PC-3 (cell line): ENCODE measurements at regions not wholly inside any gene's neighbourhood (a gene's known extent, or its start where the extent isn't known, plus 50 kb on each side); places are given as distances from the start of the nearest gene placed in this dataset.

Experiments used
- ATAC-seq: fragments of 200-7000 bp; cut with Tn5 transposase; 2 replicates; pipeline ENCODE4 v1.9.1; 2020; ENCODE audit warnings: mild to moderate bottlenecking, moderate library complexity
- BruUV-seq: library from RNA; stranded (reverse); fragments of 400-500 nt; replicated peaks from 2 replicates; lab custom pipeline; 2021; lab: Mats Ljungman, UMichigan
- CTCF ChIA-PET: fragments of 300-600 bp; sonication (Branson Sonifier 250); formaldehyde crosslinking; loops from one replicate; lab custom pipeline; 2022; ENCODE audit warnings: antibody characterized with exemption; lab: Charles Lee
- POLR2A ChIA-PET: fragments of 300-600 bp; sonication (Branson Sonifier 250); formaldehyde crosslinking; loops from one replicate; lab custom pipeline; 2022; ENCODE audit warnings: antibody characterized with exemption; ENCODE audit not compliant: unreplicated experiment; lab: Charles Lee
- DNase-seq: peaks from one replicate; pipeline ENCODE4 v3.0.0-alpha.2; 2015
- H2AFZ ChIP-seq: fragments of 300-600 bp; sonication (generic); 2 replicates; pipeline ENCODE4 v1.6.0; 2016; ENCODE audit warnings: antibody characterized with exemption, low read length
- H3F3A ChIP-seq: fragments of 300-600 bp; sonication (generic); one replicate; pipeline ENCODE4 v1.6.0; 2017; ENCODE audit warnings: antibody characterized with exemption, low read length, control low read depth, mild to moderate bottlenecking; ENCODE audit not compliant: unreplicated experiment
- H3K27ac ChIP-seq: fragments of 300-600 bp; sonication (generic); 2 replicates; pipeline ENCODE4 v1.5.1; 2016; ENCODE audit warnings: mild to moderate bottlenecking, low read length
- H3K27me3 ChIP-seq: fragments of 300-600 bp; sonication (generic); 2 replicates; pipeline ENCODE4 v1.6.1; 2016; ENCODE audit warnings: low read length, mixed read lengths
- H3K36me3 ChIP-seq: fragments of 300-600 bp; sonication (generic); 2 replicates; pipeline ENCODE4 v1.6.1; 2016; ENCODE audit warnings: low read depth, mixed run types, low read length, mixed read lengths
- H3K4me1 ChIP-seq: fragments of 300-600 bp; sonication (generic); 2 replicates; pipeline ENCODE4 v1.5.1; 2016; ENCODE audit warnings: low read length; ENCODE audit not compliant: insufficient read depth
- H3K4me2 ChIP-seq: fragments of 300-600 bp; sonication (generic); 2 replicates; pipeline ENCODE4 v1.6.0; 2016; ENCODE audit warnings: low read length
- H3K4me3 ChIP-seq: fragments of 300-600 bp; sonication (generic); 2 replicates; pipeline ENCODE4 v1.5.1; 2016; ENCODE audit warnings: mild to moderate bottlenecking, low read length, mixed read lengths
- H3K79me2 ChIP-seq: fragments of 300-600 bp; sonication (generic); 2 replicates; pipeline ENCODE4 v1.6.1; 2017; ENCODE audit warnings: low read length, mixed read lengths
- H3K9ac ChIP-seq: fragments of 300-600 bp; sonication (generic); 2 replicates; pipeline ENCODE4 v1.6.0; 2016; ENCODE audit warnings: mild to moderate bottlenecking, low read length
- H3K9me2 ChIP-seq: fragments of 300-600 bp; sonication (generic); replicated peaks from 2 replicates; pipeline ENCODE4 v1.6.1; 2016; ENCODE audit warnings: mixed run types, low read length, mixed read lengths
- H3K9me3 ChIP-seq: fragments of 300-600 bp; sonication (generic); 2 replicates; pipeline ENCODE4 v1.6.1; 2016; ENCODE audit warnings: low read length, mixed read lengths
- H4K20me1 ChIP-seq: fragments of 300-600 bp; sonication (generic); 2 replicates; pipeline ENCODE4 v1.6.1; 2016; ENCODE audit warnings: low read length, mixed read lengths
- CTCF ChIP-seq: fragments of 300-600 bp; sonication (generic); conservative IDR thresholded peaks from 2 replicates; pipeline ENCODE4 v1.5.1; 2017; ENCODE audit warnings: antibody characterized with exemption, low read depth, mild to moderate bottlenecking, low read length
- EZH2 ChIP-seq: fragments of 300-600 bp; sonication (generic); IDR thresholded peaks from one replicate; pipeline ENCODE4 v1.6.1; 2017; ENCODE audit warnings: antibody characterized with exemption, mild to moderate bottlenecking, low read length; ENCODE audit not compliant: unreplicated experiment
- EZH2phosphoT487 ChIP-seq: fragments of 300-600 bp; sonication (generic); IDR thresholded peaks from 2 replicates; pipeline ENCODE4 v1.6.1; 2018; ENCODE audit warnings: mild to moderate bottlenecking, antibody characterized with exemption, low read length, borderline replicate concordance
- intact Hi-C: fragments of 100-400 bp; cut with micrococcal nuclease; formaldehyde crosslinking; loops from 2 replicates; pipeline ENCODE4 v1.9.0; 2023

- Histone ChIP-seq H3F3A (no peaks in the 10 kb centered on the region), H3K27me3 (no peaks in the 10 kb centered on the region), H3K36me3 (no peaks in the 10 kb centered on the region), H3K9me3 (no peaks in the 10 kb centered on the region), H3K4me2 (no peak overlapping the region), H3K79me2 (no peaks in the 10 kb centered on the region), H3K9ac (no peak overlapping the region), H3K4me3 (no peak overlapping the region), H2AFZ (no peak overlapping the region), H3K4me1 (no peaks in the 10 kb centered on the region), H3K27ac (no peak overlapping the region), H3K9me2 (no peaks in the 10 kb centered on the region), H4K20me1 (no peaks in the 10 kb centered on the region)
- no TSS peak for BruUV-seq
- DNase-seq: no peak
- CTCF ChIA-PET: no interaction called here
- ATAC-seq: no peak
- POLR2A ChIA-PET: no interaction called here
- no peak for TF ChIP-seq CTCF
- TF ChIP-seq EZH2phosphoT487: no peak
- no peak for TF ChIP-seq EZH2
- intact Hi-C loops: no loop called here
These were observed 358.9 kb upstream of the PCSK5 start for GRCh38 chr9:75531588-75531987.

DNA sequence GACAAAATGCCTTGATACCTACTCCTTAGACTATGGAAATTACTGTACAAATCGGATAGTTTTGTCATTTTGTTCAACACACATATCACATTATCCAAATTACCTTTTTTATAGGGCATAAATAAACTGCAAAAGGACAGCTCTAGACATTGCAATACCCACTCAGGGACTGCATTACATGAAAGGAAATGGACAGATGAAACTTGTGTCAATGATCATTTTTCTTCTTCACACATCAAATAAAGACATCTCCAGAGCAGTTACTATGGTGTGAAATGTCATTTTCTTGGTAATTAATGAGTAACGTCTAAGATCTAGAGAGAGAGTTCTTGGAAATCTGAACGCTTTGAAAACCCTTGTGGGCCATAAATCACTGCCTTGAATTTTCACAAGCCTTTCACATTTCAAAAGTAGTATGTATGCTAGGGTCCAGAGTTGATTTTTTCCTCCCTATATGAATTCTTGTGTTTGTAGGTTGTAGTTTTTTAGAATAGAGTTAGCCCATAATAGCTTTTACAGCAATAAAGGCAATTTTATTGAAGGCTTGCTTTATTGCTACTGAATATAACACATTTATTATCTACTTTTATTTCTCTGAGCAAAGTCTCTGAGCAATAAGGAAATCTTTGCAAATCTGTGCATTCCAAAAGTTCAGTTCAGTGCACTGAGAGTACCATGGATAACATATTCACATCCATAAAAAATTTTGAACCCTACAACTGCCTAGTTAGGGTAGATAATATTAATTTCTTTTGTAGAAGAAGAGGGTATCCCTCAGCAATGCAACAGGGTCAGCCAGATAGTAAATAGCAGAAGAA, 358.0 kb upstream of the PCSK5 start:
- BruUV-seq: no TSS peak
- Histone ChIP-seq H3K36me3 (no peaks in the 10 kb centered on the region), H2AFZ (no peak overlapping the region), H3K9me2 (no peaks in the 10 kb centered on the region), H3K4me2 (no peak overlapping the region), H3K27ac (no peak overlapping the region), H3K27me3 (no peaks in the 10 kb centered on the region), H3K79me2 (no peaks in the 10 kb centered on the region), H3K4me3 (no peak overlapping the region), H3K9me3 (no peaks in the 10 kb centered on the region), H4K20me1 (no peaks in the 10 kb centered on the region), H3F3A (no peaks in the 10 kb centered on the region), H3K4me1 (no peaks in the 10 kb centered on the region), H3K9ac (no peak overlapping the region)
- DNase-seq: no peak
- no peak for TF ChIP-seq EZH2
- TF ChIP-seq EZH2phosphoT487: no peak
- no peak for TF ChIP-seq CTCF
- POLR2A ChIA-PET: no interaction called here
- intact Hi-C loops: no loop called here
- no peak for ATAC-seq
- CTCF ChIA-PET: no interaction called here

- Histone ChIP-seq H3K9ac (no peak overlapping the region), H4K20me1 (no peaks in the 10 kb centered on the region), H3K9me2 (no peaks in the 10 kb centered on the region), H3K4me1 (no peaks in the 10 kb centered on the region), H3K9me3 (no peaks in the 10 kb centered on the region), H3K27ac (no peak overlapping the region), H3K27me3 (no peaks in the 10 kb centered on the region), H3F3A (no peaks in the 10 kb centered on the region), H3K79me2 (no peaks in the 10 kb centered on the region), H3K4me3 (no peak overlapping the region), H2AFZ (no peak overlapping the region), H3K36me3 (no peaks in the 10 kb centered on the region), H3K4me2 (no peak overlapping the region)
- no peak for TF ChIP-seq EZH2
- TF ChIP-seq CTCF: no peak
- TF ChIP-seq EZH2phosphoT487: no peak
- POLR2A ChIA-PET: no interaction called here
- DNase-seq (no peak), ATAC-seq (no peak)
- CTCF ChIA-PET: no interaction called here
- BruUV-seq: no TSS peak
- intact Hi-C loops: no loop called here
These were observed 350.9 kb upstream of the PCSK5 start for GRCh38 chr9:75539523-75539922.
